Tibial nerve (tissue), 4 donors: ENCODE measurements at regions not wholly inside any gene's neighbourhood (a gene's known extent, or its start where the extent isn't known, plus 50 kb on each side); places are given as distances from the start of the nearest gene placed in this dataset.

Source experiments
- DNase-seq, 2 donors: peaks; one replicate each; pipeline ENCODE4 v3.0.0-alpha.2; 2019; ENCODE audit warnings: low spot score in 2 of 2
- H3K27ac ChIP-seq, 4 donors: fragments of 200-600 bp; sonication (generic) in 3 of 4; one replicate each; pipeline ENCODE4 v1.5.1; 2017 to 2019; ENCODE audit warnings: mild to moderate bottlenecking in 1 of 4
- H3K27me3 ChIP-seq, 2 donors: fragments of 200-600 bp; sonication (generic) in 1 of 2; one replicate each; pipeline versions ENCODE4 v1.5.1 to v1.6.0; 2017 to 2019
- H3K36me3 ChIP-seq, 3 donors: fragments of 200-600 bp; sonication (generic); one replicate each; pipeline ENCODE4 v1.5.1; 2018 to 2019
- H3K4me1 ChIP-seq, 4 donors: fragments of 200-600 bp; sonication (generic) in 3 of 4; one replicate each; pipeline ENCODE4 v1.5.1; 2017 to 2019
- H3K4me3 ChIP-seq, 4 donors: fragments of 200-600 bp; sonication (generic) in 3 of 4; one replicate each; pipeline ENCODE4 v1.5.1; 2017 to 2019; ENCODE audit warnings: mild to moderate bottlenecking in 1 of 4, moderate library complexity in 1 of 4
- H3K9me3 ChIP-seq, 4 donors: fragments of 200-600 bp; sonication (generic) in 3 of 4; one replicate each; pipeline ENCODE4 v1.5.1; 2017 to 2019
- CTCF ChIP-seq, 5 experiments: fragments of 200-600 bp in 3 of 5; fragments of 450-650 bp in 2 of 5; sonication (generic) in 3 of 5; IDR thresholded peaks; one replicate each; pipeline ENCODE4 v1.5.1; 2016 to 2019; ENCODE audit warnings: antibody characterized with exemption in 5 of 5, mild to moderate bottlenecking in 3 of 5, moderate library complexity in 2 of 5
- EP300 ChIP-seq, 2 donors: sonication (generic); formaldehyde crosslinking; IDR thresholded peaks; one replicate each; pipeline ENCODE4 v1.6.1; 2017; ENCODE audit warnings: antibody characterized with exemption in 2 of 2, mild to moderate bottlenecking in 1 of 2
- POLR2A ChIP-seq, 2 donors: fragments of 450-650 bp; IDR thresholded peaks; one replicate each; pipeline ENCODE4 v1.6.1; 2017; ENCODE audit warnings: antibody characterized with exemption in 2 of 2, mild to moderate bottlenecking in 2 of 2, moderate library complexity in 2 of 2
- WGBS, 2 donors: methylation state at CpG; one replicate each; pipeline ENCODE4 v1.1.5; 2018; 5-methylcytosine and 5-hydroxymethylcytosine counted together

GRCh38 chr3:103082501-103082900 lies 647.7 kb downstream of the ZPLD1 start:
- Histone ChIP-seq H3K27me3 (no peaks in the 10 kb centered on the region), H3K4me3 (no peak overlapping the region), H3K27ac (no peak overlapping the region), H3K9me3 (no peaks in the 10 kb centered on the region), H3K4me1 (no peaks in the 10 kb centered on the region), H3K36me3 (no peaks in the 10 kb centered on the region)
- no peak for TF ChIP-seq CTCF (IDR thresholded peaks at IDR 0.05)
- no peak for TF ChIP-seq POLR2A (IDR thresholded peaks at IDR 0.05)
- TF ChIP-seq EP300 (IDR thresholded peaks at IDR 0.05) = no peak
- WGBS, 2 donors = 89 to 92% methylated on average over 1 of the region's 1 CpG
- DNase-seq = no peak

GRCh38 chr3:103083848-103084631 lies 649.2 kb downstream of the ZPLD1 start:
- 83 to 85% methylated on average over 3 of the region's 3 CpGs for WGBS, 2 donors
- DNase-seq = no peak
- Histone ChIP-seq H3K4me1 (no peaks in the 10 kb centered on the region), H3K36me3 (no peaks in the 10 kb centered on the region), H3K9me3 (no peaks in the 10 kb centered on the region), H3K4me3 (no peak overlapping the region), H3K27ac (no peak overlapping the region), H3K27me3 (no peaks in the 10 kb centered on the region)
- TF ChIP-seq EP300 (IDR thresholded peaks at IDR 0.05) (no peak), CTCF (IDR thresholded peaks at IDR 0.05) (no peak), POLR2A (IDR thresholded peaks at IDR 0.05) (no peak)

- no peak for TF ChIP-seq EP300 (IDR thresholded peaks at IDR 0.05)
- no peak for TF ChIP-seq POLR2A (IDR thresholded peaks at IDR 0.05)
- no peak for TF ChIP-seq CTCF (IDR thresholded peaks at IDR 0.05)
- no peak overlapping the region for H3K4me3 ChIP-seq
- H3K9me3 ChIP-seq = no peaks in the 10 kb centered on the region
- no peak for DNase-seq
- no peaks in the 10 kb centered on the region for H3K36me3 ChIP-seq
- no peaks in the 10 kb centered on the region for H3K27me3 ChIP-seq
- H3K27ac ChIP-seq = no peak overlapping the region
- H3K4me1 ChIP-seq = no peaks in the 10 kb centered on the region
Observed at GRCh38 chr3:103085465-103085864, 650.6 kb downstream of the ZPLD1 start.

GRCh38 chr3:103089758-103090157 lies 654.9 kb downstream of the ZPLD1 start:
- peaks cover 0 to 12% (median 5%) of the 10 kb centered on the region in 4 donors for H3K9me3 ChIP-seq
- no peaks in the 10 kb centered on the region for H3K36me3 ChIP-seq
- no peak overlapping the region for H3K4me3 ChIP-seq
- TF ChIP-seq POLR2A (IDR thresholded peaks at IDR 0.05) = no peak
- no peak for TF ChIP-seq EP300 (IDR thresholded peaks at IDR 0.05)
- TF ChIP-seq CTCF (IDR thresholded peaks at IDR 0.05) = no peak
- DNase-seq = no peak
- H3K4me1 ChIP-seq = no peaks in the 10 kb centered on the region
- H3K27ac ChIP-seq = no peak overlapping the region
- H3K27me3 ChIP-seq = no peaks in the 10 kb centered on the region

GRCh38 chr3:103105206-103105605 lies 670.4 kb downstream of the ZPLD1 start:
- no peak for DNase-seq
- H3K27ac ChIP-seq = no peak overlapping the region
- no peaks in the 10 kb centered on the region for H3K36me3 ChIP-seq
- no peaks in the 10 kb centered on the region for H3K9me3 ChIP-seq
- TF ChIP-seq POLR2A (IDR thresholded peaks at IDR 0.05) = no peak
- TF ChIP-seq CTCF (IDR thresholded peaks at IDR 0.05) = no peak
- TF ChIP-seq EP300 (IDR thresholded peaks at IDR 0.05) = no peak
- no peaks in the 10 kb centered on the region for H3K27me3 ChIP-seq
- no peaks in the 10 kb centered on the region for H3K4me1 ChIP-seq
- 76 to 79% methylated on average over 2 of the region's 2 CpGs for WGBS, 2 donors
- no peak overlapping the region for H3K4me3 ChIP-seq
